SIG-M5 (cell line): ENCODE measurements at regions not wholly inside any gene's neighbourhood (a gene's known extent, or its start where the extent isn't known, plus 50 kb on each side); places are given as distances from the start of the nearest gene placed in this dataset.
A peak's percentile ranks its signal among the peaks of the same experiment; 100 is the strongest.
"Not testable (repeated sequence)": the region's sequence is repeated elsewhere in the genome, so short reads cannot be mapped to it uniquely, and the experiment has no call there.

Experiments used
- DNase-seq: peaks from one replicate; lab custom pipeline; 2025; lab: John Stamatoyannopoulos, UW

- DNase-seq = no peak
Observed at GRCh38 chr4:123600987-123601904, 204.7 kb downstream of the SPRY1 start.

DNA sequence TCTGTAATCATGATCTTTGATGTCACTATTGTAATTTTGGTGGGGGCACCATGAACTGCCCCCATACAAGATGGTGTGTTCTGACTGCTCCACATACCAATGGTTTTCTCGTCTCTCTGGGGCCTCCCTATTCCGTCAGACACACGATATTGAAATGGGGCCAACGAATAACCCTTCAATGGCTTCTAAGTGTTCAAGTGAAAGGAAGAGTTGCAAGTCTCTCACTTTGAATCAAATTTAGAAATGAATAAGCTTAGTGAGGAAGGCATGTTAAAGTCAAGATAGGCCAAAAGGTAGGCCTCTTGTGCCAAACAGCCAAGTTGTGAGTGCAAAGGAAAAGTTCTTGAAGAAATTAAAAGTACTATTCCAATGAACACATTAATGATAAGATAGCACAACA lies 205.4 kb downstream of the SPRY1 start:
- DNase-seq = no peak

- no peak for DNase-seq
Observed at GRCh38 chr4:123603165-123603564, 206.6 kb downstream of the SPRY1 start.

GRCh38 chr4:123605797-123606196 lies 209.2 kb downstream of the SPRY1 start:
- DNase-seq = not testable (repeated sequence)

- DNase-seq = no peak
Observed at GRCh38 chr4:123606336-123606735, 209.7 kb downstream of the SPRY1 start.

- DNase-seq = peak; percentile 2
Observed at GRCh38 chr4:123606946-123607542, 210.4 kb downstream of the SPRY1 start.

DNA sequence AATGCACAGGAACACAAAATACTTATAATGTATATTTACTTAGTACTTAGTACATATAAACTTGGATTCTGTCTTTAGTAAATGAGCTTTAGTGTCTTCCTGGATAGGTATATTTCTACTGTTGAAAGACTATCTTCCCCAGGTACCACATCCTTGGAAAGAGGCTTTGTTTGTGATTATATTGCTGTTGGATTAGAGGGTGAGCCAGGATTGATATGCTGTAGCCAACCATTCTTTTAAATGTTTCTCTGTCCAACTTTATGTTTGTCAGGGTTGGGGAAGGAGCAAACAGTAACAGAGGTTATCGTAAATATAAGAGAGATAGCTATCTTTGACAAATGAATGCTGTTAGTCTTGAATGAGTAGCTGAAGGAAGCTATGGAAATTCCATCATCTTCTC lies 213.2 kb downstream of the SPRY1 start:
- no peak for DNase-seq

- no peak for DNase-seq
Observed at GRCh38 chr4:123613586-123614344, 217.2 kb downstream of the SPRY1 start.

- DNase-seq = no peak
Observed at GRCh38 chr4:123615901-123616300, 219.3 kb downstream of the SPRY1 start.

DNA sequence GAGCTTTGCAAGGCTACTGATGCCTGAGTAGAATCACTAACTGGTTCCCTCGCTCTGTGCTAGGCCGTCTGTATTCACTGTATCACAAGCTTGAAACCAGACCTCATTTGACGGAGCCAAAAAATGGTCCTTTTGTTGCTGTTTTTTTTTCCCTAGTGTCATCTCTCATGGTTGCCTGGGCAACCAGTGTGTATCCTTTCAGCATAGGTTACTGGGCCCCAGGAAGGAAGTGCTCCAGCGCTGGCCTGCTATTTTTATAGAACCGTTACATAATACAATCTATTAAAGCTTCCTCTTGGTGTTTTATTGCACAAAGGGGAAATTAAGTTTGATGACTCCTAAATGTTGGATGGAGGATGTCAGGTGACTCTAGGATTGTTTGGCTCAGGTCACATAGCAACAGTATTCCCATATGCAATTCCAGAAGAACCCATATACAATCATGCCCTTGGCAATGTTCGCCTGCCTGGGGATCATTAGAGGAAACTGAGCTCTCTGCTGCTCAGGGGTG lies 220.4 kb downstream of the SPRY1 start:
- peak; percentile 82 for DNase-seq

GRCh38 chr4:123617791-123618190 lies 221.2 kb downstream of the SPRY1 start:
- no peak for DNase-seq

- DNase-seq = no peak
Observed at GRCh38 chr4:123618606-123619005, 222.0 kb downstream of the SPRY1 start.

GRCh38 chr4:123619326-123619725 lies 222.7 kb downstream of the SPRY1 start:
- DNase-seq = no peak

DNA sequence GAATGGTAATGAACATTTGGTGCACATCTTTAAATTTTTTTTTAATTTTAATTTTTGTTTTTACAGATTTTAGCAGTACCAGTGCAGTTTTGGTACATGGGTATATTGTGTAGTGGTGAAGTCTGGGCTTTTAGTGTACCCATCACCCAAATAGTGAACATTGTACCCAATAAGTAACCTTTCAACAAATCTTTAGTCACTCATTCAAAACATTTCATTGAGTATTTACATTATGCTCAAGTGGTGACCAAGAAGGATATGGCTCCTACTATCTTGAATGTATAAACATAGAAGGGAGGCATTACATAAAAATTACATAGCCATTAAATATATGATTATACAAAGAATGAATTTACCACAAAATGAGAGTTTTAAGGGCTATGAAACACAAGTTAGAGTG lies 223.3 kb downstream of the SPRY1 start:
- DNase-seq = no peak

GRCh38 chr4:123621072-123621705 lies 224.6 kb downstream of the SPRY1 start:
- no peak for DNase-seq

DNA sequence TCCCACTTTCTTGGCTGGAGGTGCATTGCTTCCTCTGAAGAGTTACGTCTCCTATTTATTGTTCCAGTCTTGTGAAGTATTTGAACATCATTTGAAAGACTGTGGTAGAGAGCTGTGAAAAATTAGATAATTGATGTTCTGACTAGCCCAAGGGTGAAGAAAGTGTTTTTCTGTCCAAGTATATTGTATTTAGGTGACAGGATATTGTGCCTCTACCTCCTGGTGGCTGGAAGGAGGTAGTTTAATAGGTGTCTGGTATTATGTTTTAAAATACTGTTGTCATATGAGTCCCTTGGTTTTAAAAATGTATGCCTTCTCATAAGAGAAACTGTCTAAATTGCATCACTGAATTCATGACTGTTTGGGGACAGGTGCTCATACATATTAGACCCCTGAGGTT lies 226.0 kb downstream of the SPRY1 start:
- no peak for DNase-seq

- DNase-seq = no peak
Observed at GRCh38 chr4:123623611-123624010, 227.0 kb downstream of the SPRY1 start.

GRCh38 chr4:123624959-123625358 lies 228.4 kb downstream of the SPRY1 start:
- DNase-seq = no peak

GRCh38 chr4:123628288-123628687 lies 231.7 kb downstream of the SPRY1 start:
- no peak for DNase-seq

DNA sequence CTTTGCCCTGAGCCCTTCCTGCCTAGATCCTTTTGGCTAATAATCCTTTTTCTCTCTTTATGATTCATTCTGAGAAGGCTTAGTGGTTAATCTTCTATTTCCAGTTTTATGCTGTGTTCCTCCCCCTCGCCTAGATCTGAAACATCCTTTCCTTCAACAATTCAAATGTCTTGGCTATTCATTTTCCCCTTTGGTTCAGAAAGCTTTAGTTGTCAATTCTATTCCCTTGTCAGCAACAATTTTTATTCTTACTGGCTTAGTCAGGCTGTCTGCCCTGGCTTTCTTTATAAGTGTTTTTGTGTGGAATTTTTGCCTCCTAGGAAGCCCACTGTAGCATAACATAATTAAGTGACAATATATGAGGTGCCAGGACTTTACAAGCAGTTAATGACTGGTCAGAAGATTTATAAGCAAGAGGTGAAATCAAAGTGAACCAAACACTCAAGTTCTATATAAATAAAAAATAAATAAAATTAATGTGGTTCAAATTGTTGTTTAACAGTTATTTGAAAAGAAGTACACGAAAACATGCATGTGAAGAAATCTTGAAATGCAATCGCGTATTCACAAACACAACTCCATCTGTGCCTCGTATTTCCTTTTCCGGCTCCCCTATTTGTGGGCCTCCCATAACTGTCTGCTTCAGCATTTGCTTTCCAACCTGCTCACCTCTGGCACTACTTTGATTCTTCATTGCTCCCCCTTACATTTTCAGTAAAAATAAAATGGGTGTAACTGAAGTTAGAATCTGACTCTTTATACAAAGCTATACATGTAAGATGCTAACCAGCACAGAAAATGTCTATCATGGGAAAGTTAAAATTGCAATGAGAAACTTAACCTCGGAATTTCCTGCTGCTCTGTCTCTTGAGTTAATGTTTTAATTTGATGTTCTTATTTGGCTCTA lies 235.4 kb downstream of the SPRY1 start:
- no peak for DNase-seq

- DNase-seq = no peak
Observed at GRCh38 chr4:123632693-123633030, 236.1 kb downstream of the SPRY1 start.
